ENCODE measurements at regions not wholly inside any gene's neighbourhood (a gene's known extent, or its start where the extent isn't known, plus 50 kb on each side); places are given as distances from the start of the nearest gene placed in this dataset.

GRCh38 chr13:76636829-76637228 is 249.4 kb downstream of the KCTD12 start:
- TF ChIP-seq CTCF (IDR thresholded peaks at IDR 0.05; ENCODE audit: low read depth, low read length) (no peak), POLR2A (IDR thresholded peaks at IDR 0.05; ENCODE audit: extremely low read depth, insufficient read length) (no peak)
